K562 (cell line): ENCODE measurements at regions not wholly inside any gene's neighbourhood (a gene's known extent, or its start where the extent isn't known, plus 50 kb on each side); places are given as distances from the start of the nearest gene placed in this dataset.

Experiments
- CBFA2T3 ChIP-seq: fragments of 450-650 bp; IDR thresholded peaks from 2 replicates; pipeline ENCODE4 v1.6.1; 2017
- LEF1 ChIP-seq: fragments of 450-650 bp; IDR thresholded peaks from 2 replicates; pipeline ENCODE4 v1.6.1; 2016; ENCODE audit warnings: mild to moderate bottlenecking
- NR0B1 ChIP-seq: fragments of 450-650 bp; IDR thresholded peaks from one replicate; pipeline ENCODE4 v1.6.1; 2018; ENCODE audit warnings: mild to moderate bottlenecking, moderate library complexity; ENCODE audit not compliant: partially characterized antibody
- SRSF7 ChIP-seq: fragments of 200-400 bp; formaldehyde crosslinking; optimal IDR thresholded peaks from 2 replicates; pipeline ENCODE3; 2017; ENCODE audit warnings: mild to moderate bottlenecking, low read depth, low read length
- XRCC3 ChIP-seq: fragments of 450-650 bp; IDR thresholded peaks from 2 replicates; pipeline ENCODE4 v1.6.1; 2017; ENCODE audit warnings: mild to moderate bottlenecking, moderate library complexity
- ZFP1 ChIP-seq: fragments of 450-650 bp; formaldehyde crosslinking; IDR thresholded peaks from 2 replicates; pipeline ENCODE4 v1.4.0; 2020; ENCODE audit warnings: mild to moderate bottlenecking, mixed read lengths
- ZNF75A ChIP-seq: fragments of 450-650 bp; formaldehyde crosslinking; IDR thresholded peaks from 2 replicates; pipeline ENCODE4 v1.4.0; 2020; ENCODE audit warnings: mild to moderate bottlenecking
- TF ChIP-seq, protein P1 (sequence below): fragments of 450-650 bp; IDR thresholded peaks from 2 replicates; pipeline ENCODE4 v1.6.1; 2018; ENCODE audit not compliant: partially characterized antibody

- TF ChIP-seq, protein P1, sequence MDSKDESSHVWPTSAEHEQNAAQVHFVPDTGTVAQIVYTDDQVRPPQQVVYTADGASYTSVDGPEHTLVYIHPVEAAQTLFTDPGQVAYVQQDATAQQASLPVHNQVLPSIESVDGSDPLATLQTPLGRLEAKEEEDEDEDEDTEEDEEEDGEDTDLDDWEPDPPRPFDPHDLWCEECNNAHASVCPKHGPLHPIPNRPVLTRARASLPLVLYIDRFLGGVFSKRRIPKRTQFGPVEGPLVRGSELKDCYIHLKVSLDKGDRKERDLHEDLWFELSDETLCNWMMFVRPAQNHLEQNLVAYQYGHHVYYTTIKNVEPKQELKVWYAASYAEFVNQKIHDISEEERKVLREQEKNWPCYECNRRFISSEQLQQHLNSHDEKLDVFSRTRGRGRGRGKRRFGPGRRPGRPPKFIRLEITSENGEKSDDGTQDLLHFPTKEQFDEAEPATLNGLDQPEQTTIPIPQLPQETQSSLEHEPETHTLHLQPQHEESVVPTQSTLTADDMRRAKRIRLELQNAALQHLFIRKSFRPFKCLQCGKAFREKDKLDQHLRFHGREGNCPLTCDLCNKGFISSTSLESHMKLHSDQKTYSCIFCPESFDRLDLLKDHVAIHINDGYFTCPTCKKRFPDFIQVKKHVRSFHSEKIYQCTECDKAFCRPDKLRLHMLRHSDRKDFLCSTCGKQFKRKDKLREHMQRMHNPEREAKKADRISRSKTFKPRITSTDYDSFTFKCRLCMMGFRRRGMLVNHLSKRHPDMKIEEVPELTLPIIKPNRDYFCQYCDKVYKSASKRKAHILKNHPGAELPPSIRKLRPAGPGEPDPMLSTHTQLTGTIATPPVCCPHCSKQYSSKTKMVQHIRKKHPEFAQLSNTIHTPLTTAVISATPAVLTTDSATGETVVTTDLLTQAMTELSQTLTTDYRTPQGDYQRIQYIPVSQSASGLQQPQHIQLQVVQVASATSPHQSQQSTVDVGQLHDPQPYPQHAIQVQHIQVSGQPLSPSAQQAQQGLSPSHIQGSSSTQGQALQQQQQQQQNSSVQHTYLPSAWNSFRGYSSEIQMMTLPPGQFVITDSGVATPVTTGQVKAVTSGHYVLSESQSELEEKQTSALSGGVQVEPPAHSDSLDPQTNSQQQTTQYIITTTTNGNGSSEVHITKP = no peak
- TF ChIP-seq LEF1 (no peak), ZNF75A (no peak), XRCC3 (no peak), ZFP1 (CRISPR knock-in tag) (peak; percentile 57), SRSF7 (no peak), NR0B1 (no peak), CBFA2T3 (peak; percentile 11; the same call in 1 of the 2 replicates)
These were observed 365.8 kb upstream of the NPVF start (continued) for GRCh38 chr7:25594122-25594521.
